ENCODE measurements at regions not wholly inside any gene's neighbourhood (a gene's known extent, or its start where the extent isn't known, plus 50 kb on each side); places are given as distances from the start of the nearest gene placed in this dataset.
"Not testable (repeated sequence)": the region's sequence is repeated elsewhere in the genome, so short reads cannot be mapped to it uniquely, and the experiment has no call there.

- not testable (repeated sequence) for TF ChIP-seq EZH2phosphoT487, CTCF (IDR thresholded peaks at IDR 0.05)
Measured at GRCh38 chr16:29213770-29214169, 192.7 kb downstream of the NPIPB11 start.
